HEK293T (cell line): ENCODE measurements at regions not wholly inside any gene's neighbourhood (a gene's known extent, or its start where the extent isn't known, plus 50 kb on each side); places are given as distances from the start of the nearest gene placed in this dataset.

Experiments used
- FOXA1 ChIP-seq: fragments of 450-650 bp; IDR thresholded peaks from 2 replicates; pipeline ENCODE4 v1.6.1; 2016; ENCODE audit warnings: mild to moderate bottlenecking
- FOXM1 ChIP-seq: fragments of 450-650 bp; IDR thresholded peaks from 2 replicates; pipeline ENCODE4 v1.6.1; 2017; ENCODE audit warnings: mild to moderate bottlenecking, borderline replicate concordance
- SUZ12 ChIP-seq: fragments of 450-650 bp; IDR thresholded peaks from 2 replicates; pipeline ENCODE4 v1.6.1; 2016; ENCODE audit warnings: mild to moderate bottlenecking

GRCh38 chr2:2788076-2788475, 457.0 kb upstream of the MYT1L start:
- TF ChIP-seq SUZ12 (no peak), FOXA1 (no peak), FOXM1 (no peak)
